T-cell (primary cell): ENCODE measurements at regions not wholly inside any gene's neighbourhood (a gene's known extent, or its start where the extent isn't known, plus 50 kb on each side); places are given as distances from the start of the nearest gene placed in this dataset.

ENCODE experiments used
- ATAC-seq, 4 experiments: fragments of 200-7000 bp in 3 of 4; fragments of 150-1000 bp in 1 of 4; cut with Tn5 transposase; replicated peaks in 1 of 4; 1 replicate in 3 of 4; 2 replicates in 1 of 4; pipeline ENCODE4 v1.10.0; 2021; ENCODE audit warnings: moderate library complexity in 3 of 4, mild to moderate bottlenecking in 2 of 4, moderate number of reproducible peaks in 1 of 4
- CTCF ChIA-PET, 2 donors: fragments of 300-600 bp; sonication (Branson Sonifier 250); formaldehyde crosslinking; loops; one replicate each; lab custom pipeline; 2022; ENCODE audit warnings: antibody characterized with exemption in 2 of 2; lab: Charles Lee
- POLR2A ChIA-PET, 2 donors: fragments of 300-600 bp; sonication (Branson Sonifier 250); formaldehyde crosslinking; loops; one replicate each; lab custom pipeline; 2022; ENCODE audit warnings: antibody characterized with exemption in 2 of 2; lab: Charles Lee
- DNase-seq, 35 experiments: peaks; one replicate each; pipeline versions ENCODE4 v3.0.0 to v3.0.0-alpha.2; 2013 to 2023
- H3K27ac ChIP-seq: one replicate; pipeline ENCODE4 v1.5.1; 2013; ENCODE audit warnings: low read length
- H3K27me3 ChIP-seq, 2 experiments: replicated peaks in 1 of 2; 1 replicate in 1 of 2; 2 replicates in 1 of 2; pipeline versions ENCODE4 v1.6.1 to v1.7.0; 2013; ENCODE audit warnings: low read length in 1 of 2, mixed read lengths in 1 of 2; ENCODE audit not compliant: control insufficient read depth in 2 of 2, insufficient read depth in 2 of 2; ENCODE audit errors: extremely low read depth in 1 of 2
- H3K36me3 ChIP-seq, 2 donors: 1 replicate in 1 of 2; 2 replicates in 1 of 2; pipeline versions ENCODE4 v1.6.1 to v1.7.0; 2013; ENCODE audit warnings: low read length in 1 of 2; ENCODE audit not compliant: control insufficient read depth in 2 of 2, insufficient read depth in 1 of 2; ENCODE audit errors: extremely low read depth in 1 of 2
- H3K4me1 ChIP-seq, 2 experiments: 1 replicate in 1 of 2; 2 replicates in 1 of 2; pipeline versions ENCODE4 v1.6.1 to v1.7.0; 2013; ENCODE audit warnings: low read length in 2 of 2, mixed read lengths in 1 of 2; ENCODE audit not compliant: insufficient read depth in 2 of 2, control insufficient read depth in 1 of 2; ENCODE audit errors: extremely low read depth in 1 of 2
- H3K4me3 ChIP-seq, 2 donors: 1 replicate in 1 of 2; 2 replicates in 1 of 2; pipeline versions ENCODE4 v1.5.1 to v1.7.0; 2013; ENCODE audit warnings: mild to moderate bottlenecking in 2 of 2, low read length in 1 of 2, moderate library complexity in 1 of 2; ENCODE audit not compliant: control insufficient read depth in 1 of 2; ENCODE audit errors: extremely low read depth in 1 of 2
- H3K9me3 ChIP-seq: 2 replicates; pipeline ENCODE4 v1.7.0; 2013
- H3K27ac Mint-ChIP-seq, 2 donors: one replicate each; pipeline ENCODE4 v1.8.0; 2020 to 2021; ENCODE audit warnings: mild to moderate bottlenecking in 2 of 2, mixed read lengths in 2 of 2
- H3K27me3 Mint-ChIP-seq, 2 donors: one replicate each; pipeline ENCODE4 v1.8.0; 2021 to 2022; ENCODE audit warnings: mixed read lengths in 2 of 2
- H3K36me3 Mint-ChIP-seq: one replicate; pipeline ENCODE4 v1.8.0; 2021; ENCODE audit warnings: mixed read lengths
- H3K4me1 Mint-ChIP-seq, 3 donors: one replicate each; pipeline ENCODE4 v1.8.0; 2020 to 2022; ENCODE audit warnings: mixed read lengths in 3 of 3, mild to moderate bottlenecking in 1 of 3
- H3K4me3 Mint-ChIP-seq, 3 donors: one replicate each; pipeline ENCODE4 v1.8.0; 2020 to 2022; ENCODE audit warnings: mild to moderate bottlenecking in 3 of 3, mixed read lengths in 3 of 3, moderate library complexity in 3 of 3
- H3K9me3 Mint-ChIP-seq, 3 donors: one replicate each; pipeline ENCODE4 v1.8.0; 2020 to 2022; ENCODE audit warnings: mixed read lengths in 3 of 3
- WGBS: methylation state at CpG from one replicate; pipeline ENCODE4 v1.1.5; 2013; ENCODE audit warnings: missing lambda C conversion rate; ENCODE audit not compliant: insufficient coverage; 5-methylcytosine and 5-hydroxymethylcytosine counted together

DNA sequence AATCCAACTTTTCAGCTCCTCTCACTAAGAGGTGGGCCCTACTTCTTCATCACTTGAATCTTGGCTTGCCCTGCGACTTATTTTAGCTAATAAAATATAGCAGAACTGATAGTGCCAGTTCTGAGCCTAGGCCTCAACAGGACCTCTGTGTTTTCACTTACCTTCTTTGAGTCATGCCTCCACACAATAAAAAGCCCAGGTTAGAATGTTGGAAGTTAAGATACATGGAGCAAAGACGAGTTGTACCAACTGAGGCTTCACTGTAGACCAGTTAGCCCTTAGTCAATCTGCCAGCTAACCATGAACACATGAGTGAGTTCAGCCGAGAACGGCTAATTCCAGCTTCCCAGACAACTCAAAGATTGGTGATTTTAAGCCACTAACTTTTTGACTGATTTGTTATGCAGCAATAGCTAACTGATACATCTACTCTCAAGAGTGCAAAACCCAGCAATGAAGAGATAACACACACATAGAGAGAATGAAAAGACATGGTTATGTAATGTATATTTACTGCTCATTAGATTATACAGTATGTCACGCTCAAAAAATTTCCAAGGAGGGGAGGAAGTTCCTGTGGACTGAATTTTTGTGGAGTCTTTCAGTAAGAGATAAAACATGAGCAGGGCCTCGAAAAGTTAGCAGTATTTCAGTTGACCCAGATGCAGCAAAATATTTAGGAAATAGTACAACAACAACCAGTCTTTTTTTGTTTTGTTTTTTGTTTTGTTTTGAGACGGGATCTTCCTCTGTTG is 181.1 kb downstream of the MYCN start:
- H3K4me1 Mint-ChIP-seq: no peaks in the 10 kb centered on the region
- POLR2A ChIA-PET: no interaction called here
- CTCF ChIA-PET: no interaction called here

DNA sequence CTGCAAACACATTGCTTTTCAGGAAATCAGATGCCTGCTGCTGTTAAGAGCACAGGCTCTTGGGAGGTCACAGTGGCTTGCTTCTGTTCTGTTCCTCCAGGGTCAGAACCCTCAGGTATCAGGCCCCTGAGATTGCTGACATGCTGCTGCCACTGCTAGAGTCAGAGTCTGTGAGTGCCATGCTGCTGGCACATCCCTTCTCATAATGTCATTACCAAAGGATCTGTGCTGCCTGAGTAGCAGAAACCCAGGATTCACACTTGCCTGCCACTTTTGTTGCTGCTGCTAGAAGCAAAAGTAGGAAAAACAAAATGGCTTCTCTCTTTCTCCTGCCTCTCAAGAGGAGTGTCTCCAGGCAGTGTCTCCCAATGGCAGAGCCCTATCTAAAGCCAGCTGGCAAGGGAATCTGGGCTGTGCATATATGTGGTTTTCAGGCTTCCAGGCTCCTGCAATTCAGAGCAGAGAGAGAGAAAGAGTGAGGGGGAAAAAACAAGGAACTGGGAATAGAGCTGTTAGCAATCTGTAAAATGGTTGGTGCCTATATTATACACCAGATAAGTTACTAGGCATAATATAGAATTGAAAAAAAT is 180.3 kb downstream of the MYCN start:
- Histone ChIP-seq H3K4me3 (no peak overlapping the region), H3K36me3 (no peaks in the 10 kb centered on the region), H3K27ac (no peak overlapping the region), H3K9me3 (no peaks in the 10 kb centered on the region), H3K27me3 (peaks cover 0 to 2% of the 10 kb centered on the region in 2 experiments), H3K4me1 (no peaks in the 10 kb centered on the region)
- DNase-seq (no peak), ATAC-seq (no peak)
- no peaks in the 10 kb centered on the region for H3K36me3 Mint-ChIP-seq
- H3K9me3 Mint-ChIP-seq: peaks cover 0 to 9% (median 7%) of the 10 kb centered on the region in 3 donors
- H3K27me3 Mint-ChIP-seq: no peaks in the 10 kb centered on the region
- no peak overlapping the region for H3K27ac Mint-ChIP-seq
- ChIA-PET POLR2A (no interaction called here), CTCF (no interaction called here)
- H3K4me1 Mint-ChIP-seq: no peaks in the 10 kb centered on the region
- H3K4me3 Mint-ChIP-seq: no peak overlapping the region

More for the DNA sequence above, 181.1 kb downstream of the MYCN start:
- H3K9me3 Mint-ChIP-seq: peaks cover 0 to 9% (median 7%) of the 10 kb centered on the region in 3 donors
- DNase-seq: no peak
- no peaks in the 10 kb centered on the region for H3K36me3 Mint-ChIP-seq
- peaks cover 0 to 6% of the 10 kb centered on the region in 2 experiments for H3K27me3 ChIP-seq
- ATAC-seq: no peak
- H3K9me3 ChIP-seq: no peaks in the 10 kb centered on the region
- WGBS: 54% methylated on average over 3 of the region's 7 CpGs
- H3K27ac ChIP-seq: no peak overlapping the region
- no peak overlapping the region for H3K4me3 ChIP-seq
- no peaks in the 10 kb centered on the region for H3K27me3 Mint-ChIP-seq
- no peaks in the 10 kb centered on the region for H3K36me3 ChIP-seq
- no peak overlapping the region for H3K27ac Mint-ChIP-seq
- H3K4me1 ChIP-seq: no peaks in the 10 kb centered on the region
- H3K4me3 Mint-ChIP-seq: no peak overlapping the region

DNA sequence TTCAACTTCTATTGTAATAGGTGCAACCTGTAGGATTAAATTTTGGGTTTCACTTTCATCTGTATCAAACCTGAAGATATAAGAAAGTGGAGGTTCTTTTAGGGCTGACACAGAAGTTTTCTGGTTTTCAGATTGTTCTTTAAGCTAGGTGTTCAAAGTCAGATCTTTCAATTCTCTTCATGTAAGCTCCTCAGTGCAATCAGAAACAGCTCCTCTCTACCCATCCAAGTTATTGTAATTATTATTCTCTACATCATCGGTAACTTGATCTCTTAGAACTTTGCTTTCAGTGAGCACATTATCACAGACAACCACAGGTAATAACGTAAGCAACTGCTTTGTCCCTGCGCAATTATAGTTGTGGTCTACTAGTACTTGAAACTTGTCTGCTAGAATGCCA is 179.4 kb downstream of the MYCN start:
- no peaks in the 10 kb centered on the region for H3K36me3 Mint-ChIP-seq
- DNase-seq (no peak), ATAC-seq (no peak)
- no CpG with 5 or more reads among the region's 3 CpGs for WGBS
- peaks cover 0 to 9% (median 7%) of the 10 kb centered on the region in 3 donors for H3K9me3 Mint-ChIP-seq
- ChIA-PET CTCF (no interaction called here), POLR2A (no interaction called here)
- no peaks in the 10 kb centered on the region for H3K4me1 Mint-ChIP-seq
- no peaks in the 10 kb centered on the region for H3K27me3 ChIP-seq
- no peaks in the 10 kb centered on the region for H3K36me3 ChIP-seq
- no peaks in the 10 kb centered on the region for H3K4me1 ChIP-seq
- H3K4me3 Mint-ChIP-seq: no peak overlapping the region
- no peak overlapping the region for H3K4me3 ChIP-seq
- no peaks in the 10 kb centered on the region for H3K9me3 ChIP-seq
- H3K27ac ChIP-seq: no peak overlapping the region
- H3K27me3 Mint-ChIP-seq: no peaks in the 10 kb centered on the region
- no peak overlapping the region for H3K27ac Mint-ChIP-seq

DNA sequence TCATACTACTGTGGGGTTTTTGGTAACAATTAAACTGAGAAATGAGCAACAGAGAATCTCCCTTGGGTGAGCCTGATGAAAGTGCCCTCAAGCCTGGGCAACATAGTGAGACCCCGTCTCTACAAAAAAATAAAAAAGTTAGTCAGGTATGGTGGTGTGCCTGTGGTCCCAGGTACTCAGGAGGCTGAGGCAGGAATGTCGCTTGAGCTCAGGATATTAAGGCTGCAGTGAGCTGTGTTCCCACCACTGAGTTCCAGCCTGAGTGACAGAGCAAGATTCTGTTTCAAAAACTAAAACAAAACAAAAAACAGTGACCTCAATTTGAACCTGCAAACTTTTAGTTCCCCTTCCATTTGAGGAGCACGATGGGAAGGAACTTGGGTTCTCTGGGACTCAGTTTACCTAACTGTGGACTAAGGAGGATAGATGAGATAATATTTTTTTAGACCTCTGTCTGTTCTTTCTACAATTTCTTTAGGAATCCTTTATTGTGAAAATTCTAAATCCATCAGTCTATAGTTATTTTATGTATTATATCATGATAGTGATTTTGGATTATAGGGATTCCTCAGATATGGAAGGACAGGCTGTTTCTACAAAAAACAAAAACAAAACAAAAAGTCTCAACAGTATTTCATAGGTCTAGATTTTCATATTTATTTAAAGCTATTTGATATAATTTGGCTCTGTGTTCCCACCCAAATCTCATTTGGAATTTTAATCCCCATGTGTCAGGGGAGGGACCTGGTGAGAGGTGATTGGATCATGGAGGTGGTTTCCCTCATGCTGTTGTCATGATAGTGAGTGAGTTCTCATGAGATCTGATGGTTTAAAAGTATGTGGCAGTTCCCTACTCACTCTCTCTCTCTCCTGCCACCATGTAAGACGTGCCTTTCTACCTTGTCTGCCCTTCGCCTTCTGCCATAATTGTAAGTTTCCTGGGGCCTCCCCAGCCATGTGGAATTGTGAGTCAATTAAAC is 178.6 kb downstream of the MYCN start:
- Mint-ChIP-seq H3K4me1 (no peaks in the 10 kb centered on the region), H3K36me3 (no peaks in the 10 kb centered on the region), H3K4me3 (no peak overlapping the region), H3K9me3 (peaks cover 0 to 9% (median 7%) of the 10 kb centered on the region in 3 donors), H3K27ac (no peak overlapping the region), H3K27me3 (no peaks in the 10 kb centered on the region)
- no peaks in the 10 kb centered on the region for H3K9me3 ChIP-seq
- ChIA-PET CTCF (no interaction called here), POLR2A (no interaction called here)
- no peaks in the 10 kb centered on the region for H3K27me3 ChIP-seq
- no peak overlapping the region for H3K4me3 ChIP-seq
- 83% methylated on average over 2 of the region's 5 CpGs for WGBS
- H3K27ac ChIP-seq: no peak overlapping the region
- DNase-seq (no peak), ATAC-seq (no peak)
- no peaks in the 10 kb centered on the region for H3K36me3 ChIP-seq
- no peaks in the 10 kb centered on the region for H3K4me1 ChIP-seq

DNA sequence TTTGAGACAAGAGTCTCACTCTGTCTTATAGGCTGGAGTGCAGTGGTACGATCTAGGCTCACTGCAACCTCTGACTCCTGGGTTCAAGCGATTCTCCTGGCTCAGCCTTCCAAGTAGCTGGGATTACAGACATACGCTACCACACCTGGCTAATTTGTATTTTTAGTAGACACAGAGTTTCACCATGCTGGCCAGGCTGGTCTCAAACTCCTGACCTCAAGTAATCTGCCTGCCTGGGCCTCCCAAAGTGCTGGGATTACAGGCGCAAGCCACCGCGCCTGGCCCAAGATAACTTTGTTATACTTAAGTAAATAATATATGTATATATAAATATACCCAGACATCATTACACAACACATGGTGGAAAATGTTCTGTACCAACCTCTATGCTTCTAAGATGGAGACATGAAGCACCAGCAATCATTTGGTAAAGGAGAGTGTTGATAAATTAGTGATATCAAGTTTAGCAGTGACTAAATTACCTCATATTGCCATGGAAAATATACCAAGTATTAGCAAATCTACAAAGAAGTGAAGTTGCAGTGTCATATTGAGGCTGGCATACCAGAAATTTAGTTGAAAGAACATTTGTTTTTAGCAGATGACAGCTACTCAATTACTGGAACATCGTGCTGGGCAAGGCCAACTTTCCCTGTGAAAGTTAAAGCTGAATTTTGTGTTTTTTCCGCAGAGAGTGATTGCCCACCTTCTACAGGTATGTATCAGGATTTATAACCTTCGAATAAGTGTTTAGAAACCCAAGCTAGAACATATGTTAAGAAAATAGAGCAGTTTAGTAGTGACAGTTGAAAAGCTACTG is 177.7 kb downstream of the MYCN start:
- no peaks in the 10 kb centered on the region for H3K36me3 Mint-ChIP-seq
- 73% methylated on average over 2 of the region's 9 CpGs for WGBS
- no peaks in the 10 kb centered on the region for H3K27me3 Mint-ChIP-seq
- H3K4me1 Mint-ChIP-seq: no peaks in the 10 kb centered on the region
- H3K9me3 Mint-ChIP-seq: peaks cover 0 to 9% (median 7%) of the 10 kb centered on the region in 3 donors
- no peaks in the 10 kb centered on the region for H3K36me3 ChIP-seq
- H3K4me3 ChIP-seq: no peak overlapping the region
- H3K4me1 ChIP-seq: no peaks in the 10 kb centered on the region
- ChIA-PET CTCF (no interaction called here), POLR2A (no interaction called here)
- DNase-seq (no peak), ATAC-seq (no peak)
- H3K4me3 Mint-ChIP-seq: no peak overlapping the region
- H3K27ac ChIP-seq: no peak overlapping the region
- no peaks in the 10 kb centered on the region for H3K9me3 ChIP-seq
- H3K27ac Mint-ChIP-seq: no peak overlapping the region
- H3K27me3 ChIP-seq: no peaks in the 10 kb centered on the region
